ENCODE measurements at regions not wholly inside any gene's neighbourhood (a gene's known extent, or its start where the extent isn't known, plus 50 kb on each side); places are given as distances from the start of the nearest gene placed in this dataset.
"Not testable (repeated sequence)": the region's sequence is repeated elsewhere in the genome, so short reads cannot be mapped to it uniquely, and the experiment has no call there.

GRCh38 chr2:62320137-62320536, 124.2 kb downstream of the B3GNT2 start:
- not testable (repeated sequence) for TF ChIP-seq CTCF, POLR2A (IDR thresholded peaks at IDR 0.05)

All from Peyer's patch (tissue), 4 donors.